Endothelial cell of umbilical vein (primary cell): ENCODE measurements at regions not wholly inside any gene's neighbourhood (a gene's known extent, or its start where the extent isn't known, plus 50 kb on each side); places are given as distances from the start of the nearest gene placed in this dataset.

Experiments used
- POLR2A ChIP-seq: IDR thresholded peaks from 2 replicates; pipeline ENCODE4 v1.6.1; 2012; ENCODE audit warnings: low read depth, mild to moderate bottlenecking, control low read depth, low read length
- POLR2AphosphoS5 ChIP-seq: IDR thresholded peaks from 2 replicates; pipeline ENCODE4 v1.6.1; 2012; ENCODE audit warnings: low read depth, mild to moderate bottlenecking, control low read depth, low read length, moderate library complexity; ENCODE audit not compliant: insufficient read depth

DNA sequence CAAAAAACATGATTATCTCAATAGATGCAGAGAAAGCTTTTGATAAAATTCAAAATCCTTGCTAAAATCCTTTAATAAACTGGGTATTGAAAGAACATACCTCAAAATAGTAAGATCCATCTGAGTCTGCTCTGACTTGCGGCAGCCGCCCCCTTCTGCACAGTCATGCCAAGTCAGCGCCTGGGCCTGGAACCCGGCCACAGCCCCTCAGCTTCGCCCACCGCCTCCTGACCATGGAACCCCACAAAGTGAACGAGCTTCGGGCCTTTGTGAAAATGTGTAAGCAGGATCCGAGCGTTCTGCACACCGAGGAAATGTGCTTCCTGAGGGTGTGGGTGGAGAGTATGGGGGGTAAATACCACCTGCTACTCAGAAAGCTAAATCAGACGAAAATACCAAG lies 270.9 kb upstream of the TFPI start:
- TF ChIP-seq POLR2A: no peak
- TF ChIP-seq POLR2AphosphoS5: no peak
